CD14-positive monocyte (primary cell): ENCODE measurements at regions not wholly inside any gene's neighbourhood (a gene's known extent, or its start where the extent isn't known, plus 50 kb on each side); places are given as distances from the start of the nearest gene placed in this dataset.

Experiments
- DNase-seq, 3 donors: peaks; one replicate each; pipeline ENCODE4 v3.0.0-alpha.2; 2011 to 2022
- H2AFZ ChIP-seq: 2 replicates; pipeline ENCODE4 v1.6.0; 2012; ENCODE audit warnings: mild to moderate bottlenecking, low read depth, low read length, inconsistent platforms; ENCODE audit not compliant: insufficient read depth, poor library complexity, severe bottlenecking
- H3K27ac ChIP-seq, 2 donors: 1 replicate in 1 of 2; 2 replicates in 1 of 2; pipeline ENCODE4 v1.5.1; 2012 to 2013; ENCODE audit warnings: low read length in 2 of 2, control low read depth in 1 of 2, inconsistent platforms in 1 of 2, low read depth in 1 of 2, mild to moderate bottlenecking in 1 of 2
- H3K27me3 ChIP-seq, 2 donors: one replicate each; pipeline versions ENCODE4 v1.6.0 to v1.6.1; 2011 to 2013; ENCODE audit warnings: low read length in 2 of 2; ENCODE audit not compliant: control insufficient read depth in 2 of 2, insufficient read depth in 2 of 2
- H3K36me3 ChIP-seq, 2 donors: replicated peaks in 1 of 2; 1 replicate in 1 of 2; 2 replicates in 1 of 2; pipeline versions ENCODE4 v1.5.1 to v1.6.1; 2012 to 2013; ENCODE audit warnings: low read length in 2 of 2, control low read depth in 1 of 2, inconsistent platforms in 1 of 2, mild to moderate bottlenecking in 1 of 2; ENCODE audit not compliant: insufficient read depth in 2 of 2, control insufficient read depth in 1 of 2
- H3K4me1 ChIP-seq, 2 donors: 1 replicate in 1 of 2; 2 replicates in 1 of 2; pipeline versions ENCODE4 v1.5.1 to v1.6.1; 2012 to 2013; ENCODE audit warnings: low read length in 2 of 2, control low read depth in 1 of 2, inconsistent platforms in 1 of 2, mild to moderate bottlenecking in 1 of 2, moderate library complexity in 1 of 2; ENCODE audit not compliant: insufficient read depth in 2 of 2, control insufficient read depth in 1 of 2
- H3K4me2 ChIP-seq: replicated peaks from 2 replicates; pipeline ENCODE3; 2012; ENCODE audit warnings: low read length, moderate library complexity, mild to moderate bottlenecking; ENCODE audit not compliant: poor library complexity, severe bottlenecking; ENCODE audit errors: extremely low read depth
- H3K4me3 ChIP-seq, 3 experiments: fragments of 200-600 bp in 1 of 3; sonication (generic) in 1 of 3; replicated peaks in 1 of 3; 1 replicate in 2 of 3; 2 replicates in 1 of 3; pipeline ENCODE4 v1.5.1; 2011 to 2013; ENCODE audit warnings: low read length in 3 of 3, mild to moderate bottlenecking in 3 of 3, control low read depth in 2 of 3, low read depth in 2 of 3, inconsistent platforms in 1 of 3, moderate library complexity in 1 of 3
- H3K79me2 ChIP-seq: 2 replicates; pipeline ENCODE4 v1.6.0; 2012; ENCODE audit warnings: mild to moderate bottlenecking, control low read depth, inconsistent platforms, low read length, moderate library complexity; ENCODE audit not compliant: insufficient read depth
- H3K9ac ChIP-seq: 2 replicates; pipeline ENCODE4 v1.6.0; 2017; ENCODE audit warnings: low read length, mild to moderate bottlenecking; ENCODE audit not compliant: insufficient read depth, poor library complexity, severe bottlenecking
- H3K9me3 ChIP-seq, 2 donors: replicated peaks in 1 of 2; 1 replicate in 1 of 2; 2 replicates in 1 of 2; pipeline versions ENCODE4 v1.5.1 to v1.6.1; 2012 to 2013; ENCODE audit warnings: low read length in 2 of 2, control low read depth in 1 of 2; ENCODE audit not compliant: control insufficient read depth in 1 of 2, insufficient read depth in 1 of 2
- H4K20me1 ChIP-seq: 2 replicates; pipeline ENCODE4 v1.6.0; 2012; ENCODE audit warnings: mild to moderate bottlenecking, low read length, control low read depth, moderate library complexity; ENCODE audit not compliant: insufficient read depth
- H3K27ac Mint-ChIP-seq, 7 donors: one replicate each; pipeline ENCODE4 v1.8.0; 2020; ENCODE audit warnings: mild to moderate bottlenecking in 7 of 7, mixed read lengths in 7 of 7, moderate library complexity in 6 of 7, inconsistent platforms in 2 of 7
- H3K27me3 Mint-ChIP-seq, 3 donors: one replicate each; pipeline ENCODE4 v1.8.0; 2021 to 2022; ENCODE audit warnings: low read depth in 3 of 3, mild to moderate bottlenecking in 3 of 3, mixed read lengths in 3 of 3, moderate library complexity in 3 of 3, inconsistent platforms in 1 of 3
- H3K36me3 Mint-ChIP-seq, 2 donors: one replicate each; pipeline ENCODE4 v1.8.0; 2020; ENCODE audit warnings: mixed read lengths in 2 of 2, inconsistent platforms in 1 of 2, mild to moderate bottlenecking in 1 of 2
- H3K4me1 Mint-ChIP-seq: one replicate; pipeline ENCODE4 v1.8.0; 2020; ENCODE audit warnings: mild to moderate bottlenecking, mixed read lengths
- H3K4me3 Mint-ChIP-seq, 2 donors: one replicate each; pipeline ENCODE4 v1.8.0; 2020; ENCODE audit warnings: mild to moderate bottlenecking in 2 of 2, mixed read lengths in 2 of 2, moderate library complexity in 1 of 2
- H3K9me3 Mint-ChIP-seq, 7 donors: one replicate each; pipeline ENCODE4 v1.8.0; 2020 to 2022; ENCODE audit warnings: mixed read lengths in 7 of 7, mild to moderate bottlenecking in 6 of 7, moderate library complexity in 6 of 7, inconsistent platforms in 2 of 7
- CTCF ChIP-seq: fragments of 200-600 bp; IDR thresholded peaks from one replicate; pipeline ENCODE4 v1.8.0; 2022; ENCODE audit warnings: antibody characterized with exemption, mild to moderate bottlenecking
- WGBS: methylation state at CpG from one replicate; pipeline ENCODE4 v1.1.5; 2013; ENCODE audit warnings: missing lambda C conversion rate; ENCODE audit not compliant: insufficient coverage; 5-methylcytosine and 5-hydroxymethylcytosine counted together
- intact Hi-C, 2 donors: fragments of 100-400 bp; cut with micrococcal nuclease; formaldehyde crosslinking; loops; one replicate each; pipeline versions ENCODE4 v1.15.0 to v1.15.1; 2023

GRCh38 chr14:55745906-55746305 is 165.9 kb downstream of the KTN1 start:
- H3K4me1 Mint-ChIP-seq = peaks cover 2% of the 10 kb centered on the region
- H3K9me3 ChIP-seq = no peaks in the 10 kb centered on the region
- no peaks in the 10 kb centered on the region for H4K20me1 ChIP-seq
- TF ChIP-seq CTCF = no peak
- H3K36me3 Mint-ChIP-seq = no peaks in the 10 kb centered on the region
- H3K36me3 ChIP-seq = no peaks in the 10 kb centered on the region
- H3K4me3 ChIP-seq = no peak overlapping the region
- H3K27ac ChIP-seq = no peak overlapping the region
- H3K27me3 ChIP-seq = no peaks in the 10 kb centered on the region
- intact Hi-C loops = no loop called here
- no peak overlapping the region for H3K4me2 ChIP-seq
- H3K4me1 ChIP-seq = no peaks in the 10 kb centered on the region
- peaks cover 0 to 5% (median 2%) of the 10 kb centered on the region in 3 donors for H3K27me3 Mint-ChIP-seq
- H3K9me3 Mint-ChIP-seq = peaks cover 0 to 3% (median 0%) of the 10 kb centered on the region in 7 donors
- H2AFZ ChIP-seq = no peak overlapping the region
- H3K9ac ChIP-seq = no peak overlapping the region
- DNase-seq = no peak
- H3K27ac Mint-ChIP-seq = peak overlapping the region in 1 of 7 donors; percentile 36
- H3K4me3 Mint-ChIP-seq = no peak overlapping the region
- H3K79me2 ChIP-seq = no peaks in the 10 kb centered on the region
- 100% methylated on average over 6 of the region's 7 CpGs for WGBS

GRCh38 chr14:55746558-55746957 is 166.6 kb downstream of the KTN1 start:
- Histone ChIP-seq H4K20me1 (no peaks in the 10 kb centered on the region), H3K9ac (no peak overlapping the region), H3K9me3 (no peaks in the 10 kb centered on the region), H2AFZ (no peak overlapping the region), H3K4me3 (no peak overlapping the region), H3K79me2 (no peaks in the 10 kb centered on the region), H3K27ac (no peak overlapping the region), H3K36me3 (no peaks in the 10 kb centered on the region), H3K4me1 (no peaks in the 10 kb centered on the region), H3K4me2 (no peak overlapping the region), H3K27me3 (no peaks in the 10 kb centered on the region)
- DNase-seq = no peak
- Mint-ChIP-seq H3K27me3 (peaks cover 0 to 4% (median 2%) of the 10 kb centered on the region in 3 donors), H3K4me1 (peaks cover 2% of the 10 kb centered on the region), H3K9me3 (peaks cover 0 to 3% (median 0%) of the 10 kb centered on the region in 7 donors), H3K36me3 (no peaks in the 10 kb centered on the region), H3K4me3 (no peak overlapping the region), H3K27ac (no peak overlapping the region)
- intact Hi-C loops = no loop called here
- 64% methylated on average over 2 of the region's 2 CpGs for WGBS
- no peak for TF ChIP-seq CTCF
